ENCODE measurements at regions not wholly inside any gene's neighbourhood (a gene's known extent, or its start where the extent isn't known, plus 50 kb on each side); places are given as distances from the start of the nearest gene placed in this dataset.

DNA sequence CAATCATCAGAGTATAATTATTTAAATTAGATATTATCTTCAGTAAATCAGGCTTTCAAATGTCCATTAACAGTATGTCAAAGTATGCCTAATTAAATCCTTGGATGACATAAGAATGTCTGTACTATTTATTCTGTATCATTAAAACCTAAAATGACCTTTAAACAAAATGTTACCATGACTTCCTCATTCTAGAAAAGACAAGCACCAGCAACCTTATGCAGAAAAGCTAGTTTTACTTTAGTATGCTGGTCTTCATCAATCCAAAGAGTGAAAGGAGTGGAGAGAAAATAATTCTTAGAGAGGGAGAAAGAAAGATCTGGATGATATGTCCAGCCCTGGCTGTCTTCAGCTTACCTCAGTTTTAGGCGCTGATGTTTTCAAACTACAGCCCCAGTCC, 140.1 kb upstream of the UBE2E2 start:
- H3K9me1 ChIP-seq (ENCODE audit: control insufficient read depth, insufficient read depth, low read length), result no peaks in the 10 kb centered on the region
- H3K36me3 ChIP-seq (ENCODE audit: control insufficient read depth, insufficient read depth, low read length), result no peaks in the 10 kb centered on the region
- H3K9me3 ChIP-seq (replicated peaks; ENCODE audit: control insufficient read depth, insufficient read depth, low read depth, low read length), result no peaks in the 10 kb centered on the region
- intact Hi-C loops (cut with micrococcal nuclease), result no loop called here
- no peaks in the 10 kb centered on the region for H3K4me1 ChIP-seq (replicated peaks in 1 of 2; ENCODE audit: control insufficient read depth in 2 of 2, insufficient read depth in 2 of 2, low read length in 2 of 2)
- H3K27ac ChIP-seq (ENCODE audit: extremely low read depth, low read depth, low read length), result no peak overlapping the region
- no peak overlapping the region for H3K9ac ChIP-seq (ENCODE audit: insufficient read depth in 1 of 2, low read depth in 2 of 2, low read length in 2 of 2)
- WGBS (ENCODE audit: insufficient coverage, low coverage, missing lambda C conversion rate), result 0% methylated on average over 1 of the region's 1 CpG
- POLR2A ChIA-PET, result no interaction called here
- H4K20me1 ChIP-seq (replicated peaks; ENCODE audit: control insufficient read depth, insufficient read depth, low read length), result no peaks in the 10 kb centered on the region
- CTCF ChIA-PET (ENCODE audit: low intra/inter-chr PET ratio), result no interaction called here
- TF ChIP-seq, protein P1, sequence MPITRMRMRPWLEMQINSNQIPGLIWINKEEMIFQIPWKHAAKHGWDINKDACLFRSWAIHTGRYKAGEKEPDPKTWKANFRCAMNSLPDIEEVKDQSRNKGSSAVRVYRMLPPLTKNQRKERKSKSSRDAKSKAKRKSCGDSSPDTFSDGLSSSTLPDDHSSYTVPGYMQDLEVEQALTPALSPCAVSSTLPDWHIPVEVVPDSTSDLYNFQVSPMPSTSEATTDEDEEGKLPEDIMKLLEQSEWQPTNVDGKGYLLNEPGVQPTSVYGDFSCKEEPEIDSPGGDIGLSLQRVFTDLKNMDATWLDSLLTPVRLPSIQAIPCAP (CRISPR knock-in tag; IDR thresholded peaks at IDR 0.05; ENCODE audit: borderline replicate concordance), result no peak
- TF ChIP-seq SAFB2 (IDR thresholded peaks at IDR 0.05; ENCODE audit: borderline replicate concordance, low read depth, low read length, severe bottlenecking), result no peak
- TF ChIP-seq, protein P2, sequence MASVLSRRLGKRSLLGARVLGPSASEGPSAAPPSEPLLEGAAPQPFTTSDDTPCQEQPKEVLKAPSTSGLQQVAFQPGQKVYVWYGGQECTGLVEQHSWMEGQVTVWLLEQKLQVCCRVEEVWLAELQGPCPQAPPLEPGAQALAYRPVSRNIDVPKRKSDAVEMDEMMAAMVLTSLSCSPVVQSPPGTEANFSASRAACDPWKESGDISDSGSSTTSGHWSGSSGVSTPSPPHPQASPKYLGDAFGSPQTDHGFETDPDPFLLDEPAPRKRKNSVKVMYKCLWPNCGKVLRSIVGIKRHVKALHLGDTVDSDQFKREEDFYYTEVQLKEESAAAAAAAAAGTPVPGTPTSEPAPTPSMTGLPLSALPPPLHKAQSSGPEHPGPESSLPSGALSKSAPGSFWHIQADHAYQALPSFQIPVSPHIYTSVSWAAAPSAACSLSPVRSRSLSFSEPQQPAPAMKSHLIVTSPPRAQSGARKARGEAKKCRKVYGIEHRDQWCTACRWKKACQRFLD (CRISPR knock-in tag; IDR thresholded peaks at IDR 0.05), result no peak
- no peak for TF ChIP-seq MEF2D (tag; conservative IDR thresholded peaks at IDR 0.05; ENCODE audit: low read depth)
- TF ChIP-seq, protein P3, sequence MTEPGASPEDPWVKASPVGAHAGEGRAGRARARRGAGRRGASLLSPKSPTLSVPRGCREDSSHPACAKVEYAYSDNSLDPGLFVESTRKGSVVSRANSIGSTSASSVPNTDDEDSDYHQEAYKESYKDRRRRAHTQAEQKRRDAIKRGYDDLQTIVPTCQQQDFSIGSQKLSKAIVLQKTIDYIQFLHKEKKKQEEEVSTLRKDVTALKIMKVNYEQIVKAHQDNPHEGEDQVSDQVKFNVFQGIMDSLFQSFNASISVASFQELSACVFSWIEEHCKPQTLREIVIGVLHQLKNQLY (CRISPR knock-in tag; conservative IDR thresholded peaks at IDR 0.05), result no peak
- no TSS peak for BruUV-seq (replicated peaks)
- no peak for DNase-seq (ENCODE audit: extremely low read depth in 1 of 4, low spot score in 3 of 4)
- H3K4me3 ChIP-seq, result no peak overlapping the region
- no peaks in the 10 kb centered on the region for H3K79me2 ChIP-seq (ENCODE audit: control insufficient read depth, insufficient read depth, low read length)
- H3K27me3 ChIP-seq (ENCODE audit: control insufficient read depth in 2 of 2, insufficient read depth in 2 of 2, low read length in 2 of 2), result no peaks in the 10 kb centered on the region
- no peak overlapping the region for H3K4me2 ChIP-seq (ENCODE audit: insufficient read depth, low read length)
- in situ Hi-C loops (cut with MboI), result no loop called here
- H2AFZ ChIP-seq (ENCODE audit: low read depth, low read length), result no peak overlapping the region
- no peak for FAIRE-seq
- ATAC-seq, result no peak
